ENCODE measurements at regions not wholly inside any gene's neighbourhood (a gene's known extent, or its start where the extent isn't known, plus 50 kb on each side); places are given as distances from the start of the nearest gene placed in this dataset.

- TF ChIP-seq HMGXB4 (CRISPR knock-in tag; IDR thresholded peaks at IDR 0.05) (no peak), ATF1 (CRISPR knock-in tag; IDR thresholded peaks at IDR 0.05) (no peak), FOXJ3 (CRISPR knock-in tag; IDR thresholded peaks at IDR 0.05; ENCODE audit: borderline replicate concordance) (no peak), FOXP4 (CRISPR knock-in tag; IDR thresholded peaks at IDR 0.05) (no peak)
Measured at GRCh38 chr10:109386101-109386500, 537.2 kb downstream of the XPNPEP1 start (continued).

GRCh38 chr10:109379186-109379585, 544.1 kb downstream of the XPNPEP1 start:
- POLR2A ChIA-PET: no interaction called here
- Mint-ChIP-seq H3K4me3 (no peak overlapping the region), H3K4me1 (no peaks in the 10 kb centered on the region), H3K27ac (no peak overlapping the region), H3K27me3 (ENCODE audit: low read depth) (no peaks in the 10 kb centered on the region), H3K9me3 (no peaks in the 10 kb centered on the region), H3K36me3 (no peaks in the 10 kb centered on the region)
- DNase-seq (ENCODE audit: low spot score) (no peak), ATAC-seq (no peak)
- TF ChIP-seq ZNF425 (CRISPR knock-in tag; conservative IDR thresholded peaks at IDR 0.05) (no peak), ATF1 (CRISPR knock-in tag; IDR thresholded peaks at IDR 0.05) (no peak), PRRX2 (CRISPR knock-in tag; IDR thresholded peaks at IDR 0.05) (no peak)
- TF ChIP-seq, protein P1, sequence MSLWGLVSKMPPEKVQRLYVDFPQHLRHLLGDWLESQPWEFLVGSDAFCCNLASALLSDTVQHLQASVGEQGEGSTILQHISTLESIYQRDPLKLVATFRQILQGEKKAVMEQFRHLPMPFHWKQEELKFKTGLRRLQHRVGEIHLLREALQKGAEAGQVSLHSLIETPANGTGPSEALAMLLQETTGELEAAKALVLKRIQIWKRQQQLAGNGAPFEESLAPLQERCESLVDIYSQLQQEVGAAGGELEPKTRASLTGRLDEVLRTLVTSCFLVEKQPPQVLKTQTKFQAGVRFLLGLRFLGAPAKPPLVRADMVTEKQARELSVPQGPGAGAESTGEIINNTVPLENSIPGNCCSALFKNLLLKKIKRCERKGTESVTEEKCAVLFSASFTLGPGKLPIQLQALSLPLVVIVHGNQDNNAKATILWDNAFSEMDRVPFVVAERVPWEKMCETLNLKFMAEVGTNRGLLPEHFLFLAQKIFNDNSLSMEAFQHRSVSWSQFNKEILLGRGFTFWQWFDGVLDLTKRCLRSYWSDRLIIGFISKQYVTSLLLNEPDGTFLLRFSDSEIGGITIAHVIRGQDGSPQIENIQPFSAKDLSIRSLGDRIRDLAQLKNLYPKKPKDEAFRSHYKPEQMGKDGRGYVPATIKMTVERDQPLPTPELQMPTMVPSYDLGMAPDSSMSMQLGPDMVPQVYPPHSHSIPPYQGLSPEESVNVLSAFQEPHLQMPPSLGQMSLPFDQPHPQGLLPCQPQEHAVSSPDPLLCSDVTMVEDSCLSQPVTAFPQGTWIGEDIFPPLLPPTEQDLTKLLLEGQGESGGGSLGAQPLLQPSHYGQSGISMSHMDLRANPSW (CRISPR knock-in tag; conservative IDR thresholded peaks at IDR 0.05; ENCODE audit: low read depth): no peak
- CTCF ChIA-PET: no interaction called here

GRCh38 chr10:109374215-109374614, 549.1 kb downstream of the XPNPEP1 start:
- DNase-seq (ENCODE audit: low spot score) (no peak), ATAC-seq (no peak)
- Mint-ChIP-seq H3K27me3 (ENCODE audit: low read depth) (no peaks in the 10 kb centered on the region; the same call in 1 of the 2 replicates), H3K4me3 (no peak overlapping the region), H3K4me1 (no peaks in the 10 kb centered on the region), H3K9me3 (peaks cover 6% of the 10 kb centered on the region; the same call in 1 of the 2 replicates), H3K36me3 (no peaks in the 10 kb centered on the region), H3K27ac (no peak overlapping the region)
- CTCF ChIA-PET: no interaction called here
- POLR2A ChIA-PET: no interaction called here
- TF ChIP-seq, protein P2, sequence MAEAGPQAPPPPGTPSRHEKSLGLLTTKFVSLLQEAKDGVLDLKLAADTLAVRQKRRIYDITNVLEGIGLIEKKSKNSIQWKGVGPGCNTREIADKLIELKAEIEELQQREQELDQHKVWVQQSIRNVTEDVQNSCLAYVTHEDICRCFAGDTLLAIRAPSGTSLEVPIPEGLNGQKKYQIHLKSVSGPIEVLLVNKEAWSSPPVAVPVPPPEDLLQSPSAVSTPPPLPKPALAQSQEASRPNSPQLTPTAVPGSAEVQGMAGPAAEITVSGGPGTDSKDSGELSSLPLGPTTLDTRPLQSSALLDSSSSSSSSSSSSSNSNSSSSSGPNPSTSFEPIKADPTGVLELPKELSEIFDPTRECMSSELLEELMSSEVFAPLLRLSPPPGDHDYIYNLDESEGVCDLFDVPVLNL (CRISPR knock-in tag; IDR thresholded peaks at IDR 0.05; ENCODE audit: borderline replicate concordance, low read depth): no peak
- no peak for TF ChIP-seq ATF2 (CRISPR knock-in tag; IDR thresholded peaks at IDR 0.05; ENCODE audit: borderline replicate concordance, low read depth)
- TF ChIP-seq CREM (CRISPR knock-in tag; IDR thresholded peaks at IDR 0.05): no peak
- no peak for TF ChIP-seq MXD4 (CRISPR knock-in tag; IDR thresholded peaks at IDR 0.05; ENCODE audit: borderline replicate concordance)
- no peak for TF ChIP-seq E2F1 (CRISPR knock-in tag; IDR thresholded peaks at IDR 0.05)
- TF ChIP-seq MYBL2 (CRISPR knock-in tag; IDR thresholded peaks at IDR 0.05): no peak
- no peak for TF ChIP-seq AR (CRISPR knock-in tag; IDR thresholded peaks at IDR 0.05)
- TF ChIP-seq FOXK1 (CRISPR knock-in tag; IDR thresholded peaks at IDR 0.05): no peak

Measured in WTC11 (cell line).